GM12891 (cell line): ENCODE measurements at regions not wholly inside any gene's neighbourhood (a gene's known extent, or its start where the extent isn't known, plus 50 kb on each side); places are given as distances from the start of the nearest gene placed in this dataset.

ENCODE experiments used
- DNase-seq: peaks from one replicate; pipeline ENCODE4 v3.0.0; 2011; ENCODE audit warnings: low spot score; ENCODE audit not compliant: insufficient read length
- FAIRE-seq: peaks from 2 replicates; lab custom pipeline; 2011; peaks lifted over from hg19 to GRCh38; lab: Jason Lieb, UNC
- PAX5 ChIP-seq: IDR thresholded peaks from 2 replicates; pipeline ENCODE4 v1.6.1; 2011; ENCODE audit warnings: low read length, moderate library complexity, mild to moderate bottlenecking; ENCODE audit not compliant: insufficient read depth, severe bottlenecking
- POLR2A ChIP-seq: IDR thresholded peaks from 2 replicates; pipeline ENCODE4 v1.6.1; 2011; ENCODE audit warnings: low read depth, low read length, control low read depth
- POLR2AphosphoS5 ChIP-seq: IDR thresholded peaks from 2 replicates; pipeline ENCODE4 v1.6.1; 2011; ENCODE audit warnings: low read depth, low read length, control low read depth
- POU2F2 ChIP-seq: IDR thresholded peaks from 2 replicates; pipeline ENCODE4 v1.6.1; 2011; ENCODE audit warnings: low read depth, mild to moderate bottlenecking, control low read depth, low read length, moderate library complexity
- SPI1 ChIP-seq: IDR thresholded peaks from 2 replicates; pipeline ENCODE4 v1.6.1; 2011; ENCODE audit warnings: low read depth, low read length, control low read depth
- TAF1 ChIP-seq: IDR thresholded peaks from 2 replicates; pipeline ENCODE4 v1.6.1; 2011; ENCODE audit warnings: low read depth, low read length, control low read depth

GRCh38 chr11:43580735-43581369, 99.7 kb upstream of the HSD17B12 start:
- peak; percentile 31 for FAIRE-seq
- TF ChIP-seq POU2F2 = no peak
- TF ChIP-seq POLR2AphosphoS5 = no peak
- TF ChIP-seq TAF1 = no peak
- no peak for TF ChIP-seq PAX5
- no peak for TF ChIP-seq SPI1
- no peak for TF ChIP-seq POLR2A
- no peak for DNase-seq

GRCh38 chr11:43581370-43582023, 99.0 kb upstream of the HSD17B12 start:
- TF ChIP-seq TAF1 (no peak), POLR2AphosphoS5 (no peak), PAX5 (no peak), SPI1 (no peak), POLR2A (no peak), POU2F2 (no peak)
- no peak for FAIRE-seq
- no peak for DNase-seq

DNA sequence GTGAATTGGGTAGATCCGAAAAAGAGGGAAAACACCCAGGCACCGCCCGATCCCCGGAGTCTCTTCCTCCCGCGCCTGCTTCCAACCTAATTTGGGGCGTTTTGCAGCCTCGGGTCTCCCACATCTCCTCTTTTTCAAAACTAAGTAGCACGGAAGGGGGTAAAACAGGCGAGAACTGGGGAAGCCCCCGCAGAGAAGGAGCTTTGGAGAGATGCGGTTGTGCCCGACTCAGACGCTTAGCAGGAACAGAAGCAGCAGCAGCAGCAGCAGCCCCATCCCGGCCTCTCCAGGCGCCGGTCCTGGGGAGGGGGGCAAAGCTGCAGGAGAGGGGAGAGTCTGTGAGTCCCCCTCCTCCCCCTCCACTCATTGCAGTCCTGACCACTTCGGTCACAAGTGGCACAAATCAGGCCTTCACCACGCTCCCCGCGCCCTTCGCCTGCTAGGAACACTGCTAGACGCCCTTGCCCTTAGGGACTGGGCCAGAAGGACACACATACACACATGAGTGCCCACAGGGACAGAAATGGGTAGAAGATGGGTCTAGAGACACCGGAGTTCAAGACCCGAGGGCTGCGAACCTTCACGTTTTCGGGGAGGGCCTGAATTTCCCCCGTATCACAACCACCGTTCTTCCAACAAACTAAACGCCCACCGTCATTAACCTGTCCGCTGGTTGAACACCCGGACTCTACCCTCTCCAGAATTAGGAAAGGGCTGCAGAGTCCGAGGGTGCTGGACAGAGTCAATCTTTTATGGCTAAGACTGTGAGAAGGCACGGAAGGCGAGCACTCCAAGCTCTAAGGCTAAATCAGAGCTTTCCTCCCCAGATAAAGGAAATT, 98.3 kb upstream of the HSD17B12 start:
- DNase-seq (no peak), FAIRE-seq (no peak)
- TF ChIP-seq SPI1 = no peak
- no peak for TF ChIP-seq POU2F2
- no peak for TF ChIP-seq POLR2AphosphoS5
- no peak for TF ChIP-seq TAF1
- no peak for TF ChIP-seq POLR2A
- no peak for TF ChIP-seq PAX5

GRCh38 chr11:43582863-43583462, 97.6 kb upstream of the HSD17B12 start:
- TF ChIP-seq TAF1 (no peak), POLR2AphosphoS5 (no peak), SPI1 (no peak), POU2F2 (no peak), POLR2A (no peak), PAX5 (no peak)
- no peak for FAIRE-seq
- no peak for DNase-seq

- DNase-seq (no peak), FAIRE-seq (no peak)
- TF ChIP-seq TAF1 (no peak), POLR2AphosphoS5 (no peak), SPI1 (no peak), POLR2A (no peak), PAX5 (no peak), POU2F2 (no peak)
Observed at GRCh38 chr11:43583548-43583947, 97.0 kb upstream of the HSD17B12 start.

- no peak for DNase-seq
- no peak for FAIRE-seq
- no peak for TF ChIP-seq POU2F2
Observed at GRCh38 chr11:43585877-43586608, 94.5 kb upstream of the HSD17B12 start.

- FAIRE-seq (no peak), DNase-seq (no peak)
- TF ChIP-seq POU2F2 = no peak
- TF ChIP-seq POLR2A = no peak
- no peak for TF ChIP-seq POLR2AphosphoS5
- TF ChIP-seq SPI1 = no peak
- TF ChIP-seq TAF1 = no peak
- no peak for TF ChIP-seq PAX5
Observed at GRCh38 chr11:43589601-43590250, 90.8 kb upstream of the HSD17B12 start.

DNA sequence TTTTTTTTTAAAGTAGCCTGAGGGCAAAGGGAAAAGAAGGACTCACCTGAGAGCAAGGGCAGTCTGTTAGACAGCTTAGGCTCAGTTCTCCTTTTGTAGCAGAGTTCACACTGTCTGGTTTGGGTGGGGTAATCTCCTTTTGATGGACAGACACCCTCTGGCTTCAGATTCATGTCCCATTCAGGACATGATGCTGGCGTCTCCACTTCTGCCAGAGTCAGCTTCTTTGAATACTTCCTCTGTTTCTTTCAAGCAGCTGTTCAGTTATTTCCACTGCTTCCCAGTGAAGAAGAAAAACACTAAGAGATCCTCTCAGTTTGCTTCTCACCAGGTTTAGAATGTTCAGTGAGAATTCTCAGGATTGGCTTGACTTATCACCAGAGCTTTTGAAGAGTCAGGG, 79.0 kb upstream of the HSD17B12 start:
- DNase-seq (no peak), FAIRE-seq (no peak)
- TF ChIP-seq POLR2A (no peak), POU2F2 (no peak), PAX5 (no peak), TAF1 (no peak), SPI1 (no peak), POLR2AphosphoS5 (no peak)

DNA sequence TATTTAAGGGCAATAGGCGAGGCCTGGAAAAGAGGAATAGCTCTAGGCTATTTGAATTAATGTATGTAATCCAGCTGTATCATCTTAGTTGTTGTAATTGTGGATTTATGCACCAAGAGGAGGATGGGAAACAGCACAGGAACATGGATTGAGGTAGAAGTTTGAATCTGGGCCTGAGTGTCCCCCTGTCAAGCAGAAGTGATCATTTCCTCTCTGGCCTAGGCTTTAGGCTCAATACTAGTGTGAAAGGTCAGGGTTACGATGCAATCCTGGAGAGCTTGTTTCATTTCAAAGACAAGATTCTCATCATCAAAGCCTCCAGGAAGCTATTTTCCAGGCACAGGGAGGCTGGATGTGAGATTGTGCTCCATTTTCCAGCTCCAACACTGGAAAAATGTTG, 77.9 kb upstream of the HSD17B12 start:
- TF ChIP-seq PAX5 (no peak), POLR2AphosphoS5 (no peak), TAF1 (no peak), POLR2A (no peak), POU2F2 (no peak), SPI1 (no peak)
- DNase-seq (no peak), FAIRE-seq (no peak)
